GM23338 (cell line): ENCODE measurements at regions not wholly inside any gene's neighbourhood (a gene's known extent, or its start where the extent isn't known, plus 50 kb on each side); places are given as distances from the start of the nearest gene placed in this dataset.

Source experiments
- CREB1 ChIP-seq: fragments of 250-450 bp; sonication (Bioruptor Pico); IDR thresholded peaks from 2 replicates; pipeline ENCODE4 v1.5.0; 2020; ENCODE audit warnings: low read depth, mild to moderate bottlenecking, moderate library complexity
- EZH2 ChIP-seq: fragments of 200-600 bp; sonication (generic); IDR thresholded peaks from one replicate; pipeline ENCODE4 v1.8.0; 2017; ENCODE audit warnings: antibody characterized with exemption, mild to moderate bottlenecking, low read depth; ENCODE audit not compliant: unreplicated experiment
- EZH2phosphoT487 ChIP-seq: fragments of 200-600 bp; sonication (generic); IDR thresholded peaks from one replicate; pipeline ENCODE4 v1.8.1; 2018; ENCODE audit warnings: antibody characterized with exemption; ENCODE audit not compliant: unreplicated experiment
- JUNB ChIP-seq: IDR thresholded peaks from one replicate; pipeline ENCODE4 v1.6.1; 2016; ENCODE audit warnings: antibody characterized with exemption; ENCODE audit not compliant: unreplicated experiment
- NANOG ChIP-seq: IDR thresholded peaks from 2 replicates; pipeline ENCODE4 v1.6.1; 2016; ENCODE audit warnings: antibody characterized with exemption, borderline replicate concordance
- ZNF114 ChIP-seq: fragments of 250-450 bp; sonication (Bioruptor Pico); IDR thresholded peaks from 2 replicates; pipeline ENCODE4 v1.5.0; 2020; ENCODE audit warnings: mild to moderate bottlenecking, moderate library complexity
- TF ChIP-seq, protein P1 (sequence below): fragments of 250-450 bp; sonication (Bioruptor Pico); IDR thresholded peaks from 2 replicates; pipeline ENCODE4 v1.5.0; 2020; ENCODE audit warnings: mild to moderate bottlenecking, moderate library complexity
- TF ChIP-seq, protein P2 (sequence below): IDR thresholded peaks from one replicate; pipeline ENCODE4 v1.6.1; 2018; ENCODE audit warnings: antibody characterized with exemption; ENCODE audit not compliant: unreplicated experiment
- TF ChIP-seq, protein P3 (sequence below), 2 experiments: fragments of 200-600 bp in 1 of 2; sonication (generic) in 1 of 2; conservative IDR thresholded peaks; 2 replicates each; pipeline versions ENCODE4 v1.5.1 to v1.6.1; 2016 to 2017; ENCODE audit warnings: antibody characterized with exemption in 2 of 2, low read depth in 2 of 2, mild to moderate bottlenecking in 2 of 2, moderate library complexity in 1 of 2

DNA sequence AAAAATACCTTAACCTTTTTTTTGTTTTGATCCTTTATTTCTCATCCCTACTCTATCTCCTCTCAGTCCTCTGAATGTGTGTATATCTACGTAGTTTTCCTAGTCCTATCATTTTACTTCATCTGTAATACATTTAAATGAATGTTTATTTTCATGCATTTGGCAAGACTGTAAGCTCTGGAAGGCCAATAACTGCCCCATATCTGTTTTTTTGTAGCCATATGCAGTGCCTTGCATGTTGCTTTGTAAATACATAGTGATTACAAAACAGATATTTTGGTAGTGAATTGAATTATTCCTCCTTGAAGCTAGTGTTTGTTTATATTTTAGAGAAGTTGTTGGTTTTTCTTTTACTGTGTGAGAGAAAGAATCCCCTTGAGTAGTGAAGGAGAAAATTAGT, 450.2 kb downstream of the PCDH18 start (continued):
- TF ChIP-seq, protein P1, sequence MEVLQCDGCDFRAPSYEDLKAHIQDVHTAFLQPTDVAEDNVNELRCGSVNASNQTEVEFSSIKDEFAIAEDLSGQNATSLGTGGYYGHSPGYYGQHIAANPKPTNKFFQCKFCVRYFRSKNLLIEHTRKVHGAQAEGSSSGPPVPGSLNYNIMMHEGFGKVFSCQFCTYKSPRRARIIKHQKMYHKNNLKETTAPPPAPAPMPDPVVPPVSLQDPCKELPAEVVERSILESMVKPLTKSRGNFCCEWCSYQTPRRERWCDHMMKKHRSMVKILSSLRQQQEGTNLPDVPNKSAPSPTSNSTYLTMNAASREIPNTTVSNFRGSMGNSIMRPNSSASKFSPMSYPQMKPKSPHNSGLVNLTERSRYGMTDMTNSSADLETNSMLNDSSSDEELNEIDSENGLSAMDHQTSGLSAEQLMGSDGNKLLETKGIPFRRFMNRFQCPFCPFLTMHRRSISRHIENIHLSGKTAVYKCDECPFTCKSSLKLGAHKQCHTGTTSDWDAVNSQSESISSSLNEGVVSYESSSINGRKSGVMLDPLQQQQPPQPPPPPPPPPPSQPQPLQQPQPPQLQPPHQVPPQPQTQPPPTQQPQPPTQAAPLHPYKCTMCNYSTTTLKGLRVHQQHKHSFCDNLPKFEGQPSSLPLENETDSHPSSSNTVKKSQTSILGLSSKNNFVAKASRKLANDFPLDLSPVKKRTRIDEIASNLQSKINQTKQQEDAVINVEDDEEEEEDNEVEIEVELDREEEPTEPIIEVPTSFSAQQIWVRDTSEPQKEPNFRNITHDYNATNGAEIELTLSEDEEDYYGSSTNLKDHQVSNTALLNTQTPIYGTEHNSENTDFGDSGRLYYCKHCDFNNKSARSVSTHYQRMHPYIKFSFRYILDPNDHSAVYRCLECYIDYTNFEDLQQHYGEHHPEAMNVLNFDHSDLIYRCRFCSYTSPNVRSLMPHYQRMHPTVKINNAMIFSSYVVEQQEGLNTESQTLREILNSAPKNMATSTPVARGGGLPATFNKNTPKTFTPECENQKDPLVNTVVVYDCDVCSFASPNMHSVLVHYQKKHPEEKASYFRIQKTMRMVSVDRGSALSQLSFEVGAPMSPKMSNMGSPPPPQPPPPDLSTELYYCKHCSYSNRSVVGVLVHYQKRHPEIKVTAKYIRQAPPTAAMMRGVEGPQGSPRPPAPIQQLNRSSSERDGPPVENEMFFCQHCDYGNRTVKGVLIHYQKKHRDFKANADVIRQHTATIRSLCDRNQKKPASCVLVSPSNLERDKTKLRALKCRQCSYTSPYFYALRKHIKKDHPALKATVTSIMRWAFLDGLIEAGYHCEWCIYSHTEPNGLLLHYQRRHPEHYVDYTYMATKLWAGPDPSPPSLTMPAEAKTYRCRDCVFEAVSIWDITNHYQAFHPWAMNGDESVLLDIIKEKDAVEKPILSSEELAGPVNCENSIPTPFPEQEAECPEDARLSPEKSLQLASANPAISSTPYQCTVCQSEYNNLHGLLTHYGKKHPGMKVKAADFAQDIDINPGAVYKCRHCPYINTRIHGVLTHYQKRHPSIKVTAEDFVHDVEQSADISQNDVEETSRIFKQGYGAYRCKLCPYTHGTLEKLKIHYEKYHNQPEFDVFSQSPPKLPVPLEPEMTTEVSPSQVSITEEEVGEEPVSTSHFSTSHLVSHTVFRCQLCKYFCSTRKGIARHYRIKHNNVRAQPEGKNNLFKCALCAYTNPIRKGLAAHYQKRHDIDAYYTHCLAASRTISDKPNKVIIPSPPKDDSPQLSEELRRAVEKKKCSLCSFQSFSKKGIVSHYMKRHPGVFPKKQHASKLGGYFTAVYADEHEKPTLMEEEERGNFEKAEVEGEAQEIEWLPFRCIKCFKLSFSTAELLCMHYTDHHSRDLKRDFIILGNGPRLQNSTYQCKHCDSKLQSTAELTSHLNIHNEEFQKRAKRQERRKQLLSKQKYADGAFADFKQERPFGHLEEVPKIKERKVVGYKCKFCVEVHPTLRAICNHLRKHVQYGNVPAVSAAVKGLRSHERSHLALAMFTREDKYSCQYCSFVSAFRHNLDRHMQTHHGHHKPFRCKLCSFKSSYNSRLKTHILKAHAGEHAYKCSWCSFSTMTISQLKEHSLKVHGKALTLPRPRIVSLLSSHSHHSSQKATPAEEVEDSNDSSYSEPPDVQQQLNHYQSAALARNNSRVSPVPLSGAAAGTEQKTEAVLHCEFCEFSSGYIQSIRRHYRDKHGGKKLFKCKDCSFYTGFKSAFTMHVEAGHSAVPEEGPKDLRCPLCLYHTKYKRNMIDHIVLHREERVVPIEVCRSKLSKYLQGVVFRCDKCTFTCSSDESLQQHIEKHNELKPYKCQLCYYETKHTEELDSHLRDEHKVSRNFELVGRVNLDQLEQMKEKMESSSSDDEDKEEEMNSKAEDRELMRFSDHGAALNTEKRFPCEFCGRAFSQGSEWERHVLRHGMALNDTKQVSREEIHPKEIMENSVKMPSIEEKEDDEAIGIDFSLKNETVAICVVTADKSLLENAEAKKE, result no peak
- no peak for TF ChIP-seq NANOG
- TF ChIP-seq, protein P2, sequence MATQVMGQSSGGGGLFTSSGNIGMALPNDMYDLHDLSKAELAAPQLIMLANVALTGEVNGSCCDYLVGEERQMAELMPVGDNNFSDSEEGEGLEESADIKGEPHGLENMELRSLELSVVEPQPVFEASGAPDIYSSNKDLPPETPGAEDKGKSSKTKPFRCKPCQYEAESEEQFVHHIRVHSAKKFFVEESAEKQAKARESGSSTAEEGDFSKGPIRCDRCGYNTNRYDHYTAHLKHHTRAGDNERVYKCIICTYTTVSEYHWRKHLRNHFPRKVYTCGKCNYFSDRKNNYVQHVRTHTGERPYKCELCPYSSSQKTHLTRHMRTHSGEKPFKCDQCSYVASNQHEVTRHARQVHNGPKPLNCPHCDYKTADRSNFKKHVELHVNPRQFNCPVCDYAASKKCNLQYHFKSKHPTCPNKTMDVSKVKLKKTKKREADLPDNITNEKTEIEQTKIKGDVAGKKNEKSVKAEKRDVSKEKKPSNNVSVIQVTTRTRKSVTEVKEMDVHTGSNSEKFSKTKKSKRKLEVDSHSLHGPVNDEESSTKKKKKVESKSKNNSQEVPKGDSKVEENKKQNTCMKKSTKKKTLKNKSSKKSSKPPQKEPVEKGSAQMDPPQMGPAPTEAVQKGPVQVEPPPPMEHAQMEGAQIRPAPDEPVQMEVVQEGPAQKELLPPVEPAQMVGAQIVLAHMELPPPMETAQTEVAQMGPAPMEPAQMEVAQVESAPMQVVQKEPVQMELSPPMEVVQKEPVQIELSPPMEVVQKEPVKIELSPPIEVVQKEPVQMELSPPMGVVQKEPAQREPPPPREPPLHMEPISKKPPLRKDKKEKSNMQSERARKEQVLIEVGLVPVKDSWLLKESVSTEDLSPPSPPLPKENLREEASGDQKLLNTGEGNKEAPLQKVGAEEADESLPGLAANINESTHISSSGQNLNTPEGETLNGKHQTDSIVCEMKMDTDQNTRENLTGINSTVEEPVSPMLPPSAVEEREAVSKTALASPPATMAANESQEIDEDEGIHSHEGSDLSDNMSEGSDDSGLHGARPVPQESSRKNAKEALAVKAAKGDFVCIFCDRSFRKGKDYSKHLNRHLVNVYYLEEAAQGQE, result no peak
- TF ChIP-seq EZH2, result no peak
- TF ChIP-seq CREB1 (CRISPR knock-in tag), result no peak
- TF ChIP-seq ZNF114 (CRISPR knock-in tag), result no peak
- TF ChIP-seq JUNB, result no peak
- no peak for TF ChIP-seq EZH2phosphoT487
- TF ChIP-seq, protein P3, sequence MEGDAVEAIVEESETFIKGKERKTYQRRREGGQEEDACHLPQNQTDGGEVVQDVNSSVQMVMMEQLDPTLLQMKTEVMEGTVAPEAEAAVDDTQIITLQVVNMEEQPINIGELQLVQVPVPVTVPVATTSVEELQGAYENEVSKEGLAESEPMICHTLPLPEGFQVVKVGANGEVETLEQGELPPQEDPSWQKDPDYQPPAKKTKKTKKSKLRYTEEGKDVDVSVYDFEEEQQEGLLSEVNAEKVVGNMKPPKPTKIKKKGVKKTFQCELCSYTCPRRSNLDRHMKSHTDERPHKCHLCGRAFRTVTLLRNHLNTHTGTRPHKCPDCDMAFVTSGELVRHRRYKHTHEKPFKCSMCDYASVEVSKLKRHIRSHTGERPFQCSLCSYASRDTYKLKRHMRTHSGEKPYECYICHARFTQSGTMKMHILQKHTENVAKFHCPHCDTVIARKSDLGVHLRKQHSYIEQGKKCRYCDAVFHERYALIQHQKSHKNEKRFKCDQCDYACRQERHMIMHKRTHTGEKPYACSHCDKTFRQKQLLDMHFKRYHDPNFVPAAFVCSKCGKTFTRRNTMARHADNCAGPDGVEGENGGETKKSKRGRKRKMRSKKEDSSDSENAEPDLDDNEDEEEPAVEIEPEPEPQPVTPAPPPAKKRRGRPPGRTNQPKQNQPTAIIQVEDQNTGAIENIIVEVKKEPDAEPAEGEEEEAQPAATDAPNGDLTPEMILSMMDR (conservative IDR thresholded peaks at IDR 0.05; ENCODE audit: low read depth in 2 of 2), result no peak
